HL-60 (cell line): ENCODE measurements at regions not wholly inside any gene's neighbourhood (a gene's known extent, or its start where the extent isn't known, plus 50 kb on each side); places are given as distances from the start of the nearest gene placed in this dataset.

Experiments used
- DNase-seq, 2 experiments: peaks; one replicate each; pipeline ENCODE4 v3.0.0-alpha.2; 2010 to 2020; ENCODE audit warnings: low read depth in 1 of 2, low spot score in 1 of 2
- H3K27ac ChIP-seq: fragments of 250-450 bp; sonication (Bioruptor Pico); replicated peaks from 2 replicates; pipeline ENCODE4 v1.5.1; 2020; ENCODE audit warnings: mild to moderate bottlenecking, moderate library complexity
- H3K27me3 ChIP-seq: fragments of 250-450 bp; sonication (Bioruptor Pico); 2 replicates; pipeline ENCODE4 v1.5.1; 2021; ENCODE audit warnings: mild to moderate bottlenecking, moderate library complexity; ENCODE audit not compliant: insufficient read depth, poor library complexity, severe bottlenecking
- H3K4me3 ChIP-seq: replicated peaks from 2 replicates; pipeline ENCODE4 v1.5.1; 2011; ENCODE audit warnings: mild to moderate bottlenecking, control low read depth, low read length; ENCODE audit not compliant: insufficient read depth
- GABPA ChIP-seq: IDR thresholded peaks from 2 replicates; pipeline ENCODE4 v1.6.1; 2012; ENCODE audit warnings: low read depth
- POLR2AphosphoS5 ChIP-seq: IDR thresholded peaks from 2 replicates; pipeline ENCODE4 v1.6.1; 2012; ENCODE audit warnings: low read depth
- SPI1 ChIP-seq: IDR thresholded peaks from 2 replicates; pipeline ENCODE4 v1.6.1; 2012; ENCODE audit warnings: low read depth, mild to moderate bottlenecking, borderline replicate concordance
- TF ChIP-seq, protein P1 (sequence below): IDR thresholded peaks from one replicate; pipeline ENCODE4 v1.5.1; 2011; ENCODE audit warnings: low read length, control low read depth, inconsistent platforms; ENCODE audit not compliant: insufficient read depth
- TF ChIP-seq, protein P2 (sequence below): IDR thresholded peaks from 2 replicates; pipeline ENCODE4 v1.6.1; 2012; ENCODE audit warnings: low read depth; ENCODE audit not compliant: insufficient replicate concordance

DNA sequence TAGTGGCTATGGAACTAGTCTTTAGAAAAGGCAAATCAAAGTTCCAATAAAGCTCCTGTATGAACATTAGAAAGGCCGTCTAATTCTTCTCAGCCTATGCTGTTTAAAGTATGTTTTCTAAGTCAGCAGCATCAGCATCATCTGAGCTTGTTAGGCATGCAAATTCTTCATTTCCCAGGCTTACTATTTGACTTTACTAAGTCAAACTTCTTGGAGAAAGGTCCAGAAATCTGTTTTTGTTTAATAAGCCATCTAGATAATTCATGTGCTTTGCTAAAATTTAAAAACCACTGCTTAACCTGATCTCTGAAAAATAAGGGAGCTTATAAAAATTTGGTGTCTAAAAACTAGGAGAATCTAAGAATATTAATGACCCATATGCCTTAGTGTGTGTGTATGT is 200.2 kb upstream of the SGCD start:
- H3K27ac ChIP-seq = no peak overlapping the region
- no peaks in the 10 kb centered on the region for H3K27me3 ChIP-seq
- DNase-seq = no peak
- TF ChIP-seq SPI1 = no peak
- H3K4me3 ChIP-seq = no peak overlapping the region

DNA sequence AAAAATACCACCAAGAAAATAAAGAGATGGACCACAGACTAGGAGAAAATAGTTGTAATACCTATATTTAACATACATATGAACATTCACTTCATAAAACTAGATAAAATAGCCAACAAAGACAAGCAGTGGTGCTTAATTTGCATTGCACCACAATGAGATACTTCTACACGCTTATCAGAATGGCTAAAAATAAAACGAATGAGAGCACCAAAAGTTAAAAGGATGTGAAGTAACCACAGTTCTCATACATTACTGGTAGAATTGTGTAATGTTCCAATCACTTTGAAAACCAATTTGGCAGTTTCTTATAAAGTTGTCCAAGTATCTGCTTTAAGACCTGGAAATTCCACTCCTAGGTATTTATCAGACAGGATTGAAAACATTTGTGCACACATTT is 198.9 kb upstream of the SGCD start:
- no peak overlapping the region for H3K27ac ChIP-seq
- TF ChIP-seq GABPA (no peak), SPI1 (no peak), POLR2AphosphoS5 (no peak)
- TF ChIP-seq, protein P1, sequence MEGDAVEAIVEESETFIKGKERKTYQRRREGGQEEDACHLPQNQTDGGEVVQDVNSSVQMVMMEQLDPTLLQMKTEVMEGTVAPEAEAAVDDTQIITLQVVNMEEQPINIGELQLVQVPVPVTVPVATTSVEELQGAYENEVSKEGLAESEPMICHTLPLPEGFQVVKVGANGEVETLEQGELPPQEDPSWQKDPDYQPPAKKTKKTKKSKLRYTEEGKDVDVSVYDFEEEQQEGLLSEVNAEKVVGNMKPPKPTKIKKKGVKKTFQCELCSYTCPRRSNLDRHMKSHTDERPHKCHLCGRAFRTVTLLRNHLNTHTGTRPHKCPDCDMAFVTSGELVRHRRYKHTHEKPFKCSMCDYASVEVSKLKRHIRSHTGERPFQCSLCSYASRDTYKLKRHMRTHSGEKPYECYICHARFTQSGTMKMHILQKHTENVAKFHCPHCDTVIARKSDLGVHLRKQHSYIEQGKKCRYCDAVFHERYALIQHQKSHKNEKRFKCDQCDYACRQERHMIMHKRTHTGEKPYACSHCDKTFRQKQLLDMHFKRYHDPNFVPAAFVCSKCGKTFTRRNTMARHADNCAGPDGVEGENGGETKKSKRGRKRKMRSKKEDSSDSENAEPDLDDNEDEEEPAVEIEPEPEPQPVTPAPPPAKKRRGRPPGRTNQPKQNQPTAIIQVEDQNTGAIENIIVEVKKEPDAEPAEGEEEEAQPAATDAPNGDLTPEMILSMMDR = no peak
- TF ChIP-seq, protein P2, sequence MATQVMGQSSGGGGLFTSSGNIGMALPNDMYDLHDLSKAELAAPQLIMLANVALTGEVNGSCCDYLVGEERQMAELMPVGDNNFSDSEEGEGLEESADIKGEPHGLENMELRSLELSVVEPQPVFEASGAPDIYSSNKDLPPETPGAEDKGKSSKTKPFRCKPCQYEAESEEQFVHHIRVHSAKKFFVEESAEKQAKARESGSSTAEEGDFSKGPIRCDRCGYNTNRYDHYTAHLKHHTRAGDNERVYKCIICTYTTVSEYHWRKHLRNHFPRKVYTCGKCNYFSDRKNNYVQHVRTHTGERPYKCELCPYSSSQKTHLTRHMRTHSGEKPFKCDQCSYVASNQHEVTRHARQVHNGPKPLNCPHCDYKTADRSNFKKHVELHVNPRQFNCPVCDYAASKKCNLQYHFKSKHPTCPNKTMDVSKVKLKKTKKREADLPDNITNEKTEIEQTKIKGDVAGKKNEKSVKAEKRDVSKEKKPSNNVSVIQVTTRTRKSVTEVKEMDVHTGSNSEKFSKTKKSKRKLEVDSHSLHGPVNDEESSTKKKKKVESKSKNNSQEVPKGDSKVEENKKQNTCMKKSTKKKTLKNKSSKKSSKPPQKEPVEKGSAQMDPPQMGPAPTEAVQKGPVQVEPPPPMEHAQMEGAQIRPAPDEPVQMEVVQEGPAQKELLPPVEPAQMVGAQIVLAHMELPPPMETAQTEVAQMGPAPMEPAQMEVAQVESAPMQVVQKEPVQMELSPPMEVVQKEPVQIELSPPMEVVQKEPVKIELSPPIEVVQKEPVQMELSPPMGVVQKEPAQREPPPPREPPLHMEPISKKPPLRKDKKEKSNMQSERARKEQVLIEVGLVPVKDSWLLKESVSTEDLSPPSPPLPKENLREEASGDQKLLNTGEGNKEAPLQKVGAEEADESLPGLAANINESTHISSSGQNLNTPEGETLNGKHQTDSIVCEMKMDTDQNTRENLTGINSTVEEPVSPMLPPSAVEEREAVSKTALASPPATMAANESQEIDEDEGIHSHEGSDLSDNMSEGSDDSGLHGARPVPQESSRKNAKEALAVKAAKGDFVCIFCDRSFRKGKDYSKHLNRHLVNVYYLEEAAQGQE = no peak

DNA sequence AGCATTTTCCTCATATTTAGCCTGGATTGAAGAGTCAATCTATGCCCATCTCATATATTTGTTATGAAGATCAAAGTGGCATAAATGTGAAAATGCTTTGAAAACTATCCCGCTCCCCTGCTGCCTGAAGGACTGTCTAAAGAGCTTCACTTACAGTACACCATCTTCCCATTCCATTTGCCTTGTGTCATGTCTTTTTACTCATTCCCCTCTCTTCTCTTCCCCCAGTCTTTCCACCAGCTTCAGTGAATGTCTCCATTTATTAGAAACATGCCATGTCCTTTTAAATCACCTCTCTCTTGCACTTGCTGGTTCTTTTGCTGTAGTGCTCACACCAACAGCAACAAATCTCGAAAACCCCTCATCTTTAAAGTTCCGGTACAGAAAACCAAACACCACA is 192.7 kb upstream of the SGCD start:
- no peak for DNase-seq
- Histone ChIP-seq H3K4me3 (no peak overlapping the region), H3K27ac (no peak overlapping the region), H3K27me3 (no peaks in the 10 kb centered on the region)
- TF ChIP-seq GABPA = no peak
- TF ChIP-seq, protein P2 = no peak
- TF ChIP-seq POLR2AphosphoS5 = no peak
- no peak for TF ChIP-seq SPI1
- TF ChIP-seq, protein P1 = no peak

More for the DNA sequence above, 198.9 kb upstream of the SGCD start:
- Histone ChIP-seq H3K27me3 (no peaks in the 10 kb centered on the region), H3K4me3 (no peak overlapping the region)
- no peak for DNase-seq

DNA sequence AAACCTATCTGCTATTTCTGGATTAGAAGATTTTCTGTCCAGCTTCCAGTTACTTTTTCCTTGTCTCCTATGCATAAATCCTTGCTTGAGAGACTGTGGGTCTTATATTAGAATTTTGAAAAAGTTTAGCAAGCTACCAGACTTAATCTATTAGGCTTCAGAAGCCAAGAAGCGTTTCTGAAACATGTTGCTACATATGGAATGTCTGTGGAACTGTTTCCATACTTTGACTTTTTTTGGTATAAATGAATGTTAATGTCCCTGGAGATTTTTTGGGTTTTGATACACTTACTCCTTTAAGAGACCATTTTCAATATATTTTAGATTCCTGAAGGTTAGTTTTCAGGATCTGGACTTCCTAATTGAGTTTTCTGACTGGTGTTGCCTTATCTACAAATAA is 191.4 kb upstream of the SGCD start:
- no peak overlapping the region for H3K27ac ChIP-seq
- TF ChIP-seq, protein P2 = no peak
- TF ChIP-seq SPI1 (no peak), GABPA (no peak), POLR2AphosphoS5 (no peak)
- TF ChIP-seq, protein P1 = no peak
- no peak for DNase-seq
- no peak overlapping the region for H3K4me3 ChIP-seq
- H3K27me3 ChIP-seq = peaks cover 3% of the 10 kb centered on the region
